NCI-H187 (cell line): ENCODE measurements at regions not wholly inside any gene's neighbourhood (a gene's known extent, or its start where the extent isn't known, plus 50 kb on each side); places are given as distances from the start of the nearest gene placed in this dataset.

Source experiments
- DNase-seq, 2 experiments: peaks; one replicate each; lab custom pipeline; 2025; lab: John Stamatoyannopoulos, UW

DNA sequence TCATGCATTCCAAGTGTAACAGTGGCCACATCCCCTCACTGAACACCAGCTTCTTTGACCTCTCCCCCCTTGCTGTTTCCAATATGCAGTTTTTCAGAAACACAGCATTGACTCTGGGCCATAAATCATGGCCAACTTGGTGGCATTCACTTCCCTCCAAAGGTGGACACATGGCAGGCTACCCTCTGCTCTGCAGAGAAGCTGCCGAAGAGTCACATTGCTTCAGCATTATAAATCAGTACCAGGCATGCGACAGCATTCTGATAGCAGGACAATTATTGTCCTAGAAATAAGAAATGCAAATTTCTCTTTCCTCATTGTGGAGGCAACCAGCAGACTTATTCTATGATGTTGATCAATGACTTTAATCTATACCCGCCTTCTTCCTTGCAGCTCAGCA, 475.4 kb upstream of the GHITM start:
- DNase-seq = no peak

DNA sequence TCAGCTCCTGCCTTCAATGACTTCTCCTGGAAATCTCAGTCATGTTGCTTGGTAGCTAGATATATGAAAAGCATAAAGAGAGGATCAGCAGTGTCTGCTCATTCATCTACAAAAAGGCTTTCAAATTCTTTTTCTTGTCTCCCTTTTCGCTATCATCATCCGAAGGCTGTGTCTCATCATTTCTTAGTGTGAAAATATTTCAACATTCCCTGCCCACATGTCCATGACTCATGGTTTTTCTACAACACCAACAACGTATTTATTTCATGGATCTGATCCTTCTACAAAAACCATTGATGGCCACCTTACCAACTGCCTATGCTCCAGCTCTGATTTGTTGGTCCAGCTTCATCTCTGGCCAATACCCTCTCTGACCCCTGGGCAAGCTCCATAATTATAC, 472.5 kb upstream of the GHITM start:
- DNase-seq = no peak

DNA sequence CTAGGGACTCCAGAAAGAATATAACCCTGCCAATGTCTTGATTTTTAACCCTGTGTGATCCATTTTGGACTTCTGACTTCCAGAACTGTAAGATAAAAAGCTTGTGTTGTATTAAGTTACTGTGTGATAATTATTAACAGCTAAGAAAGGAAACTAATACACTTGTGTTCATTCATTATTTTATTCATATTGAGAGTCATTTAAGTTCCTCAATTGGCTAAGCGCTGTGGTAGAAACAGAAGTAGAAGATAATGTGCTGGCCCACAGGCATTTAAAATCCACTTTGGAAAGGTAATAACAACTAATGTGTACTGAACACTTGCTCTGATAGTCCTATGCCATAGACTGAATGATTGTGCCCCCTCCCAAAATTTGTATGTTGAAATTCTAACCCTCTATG, 471.7 kb upstream of the GHITM start:
- no peak for DNase-seq

DNA sequence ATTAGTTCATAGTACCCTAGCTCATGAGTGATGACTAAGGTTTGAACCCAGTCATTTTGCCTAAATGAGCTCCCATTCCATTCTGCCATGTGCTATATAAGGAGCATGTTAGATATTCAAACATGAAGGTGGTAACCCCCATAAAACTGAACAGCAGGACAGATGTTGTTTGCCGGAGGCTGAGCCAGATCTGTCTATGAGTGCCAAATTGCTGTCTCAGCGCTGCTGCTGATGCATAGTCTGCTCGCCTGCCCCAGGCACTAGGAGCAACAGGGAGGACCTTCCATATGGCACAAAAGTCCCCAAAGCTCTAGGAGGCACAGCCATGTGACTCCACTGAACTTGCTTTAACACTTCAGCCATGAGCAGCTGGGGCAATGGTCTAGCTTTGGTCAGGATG, 466.0 kb upstream of the GHITM start:
- DNase-seq = no peak

GRCh38 chr10:83677795-83678194, 461.5 kb upstream of the GHITM start:
- DNase-seq = no peak

DNA sequence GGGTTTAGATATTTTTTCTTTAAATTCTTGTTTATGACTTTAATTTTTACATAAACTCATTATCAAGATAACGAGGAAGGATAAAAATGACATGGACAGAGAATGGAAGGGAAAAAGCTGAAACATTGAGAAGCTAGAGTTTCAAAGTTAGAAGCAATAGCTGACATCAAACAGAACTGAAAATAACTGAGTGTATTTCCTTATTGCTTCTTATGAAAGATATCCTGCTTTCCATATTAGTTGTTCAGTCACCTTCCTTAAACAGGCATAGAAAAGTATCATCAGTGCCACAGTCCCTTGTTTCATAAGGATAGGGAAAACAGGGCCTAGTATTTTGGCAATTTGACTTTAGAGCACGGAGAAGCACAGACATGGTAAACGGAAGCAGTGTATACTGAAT, 460.5 kb upstream of the GHITM start:
- no peak for DNase-seq

- DNase-seq = no peak
These were observed 458.8 kb upstream of the GHITM start for GRCh38 chr10:83680470-83680891.

DNA sequence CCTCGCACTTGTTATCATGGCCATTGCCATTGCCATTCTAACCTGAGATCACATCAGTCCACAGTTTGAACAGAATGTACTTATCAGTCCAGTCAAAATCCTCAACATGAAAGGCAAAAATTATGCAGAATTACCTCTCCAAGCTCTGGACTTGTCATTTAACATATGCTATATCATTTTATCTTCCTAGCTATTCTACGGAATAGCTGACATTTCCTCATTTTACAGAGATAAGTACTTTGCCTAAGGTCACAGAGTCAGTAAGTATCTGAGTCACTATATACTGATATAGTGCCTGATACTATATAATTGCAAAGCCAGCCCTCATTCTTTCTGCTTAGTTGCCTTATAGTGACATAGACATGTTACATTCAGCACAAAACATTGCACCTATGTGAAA, 456.9 kb upstream of the GHITM start:
- no peak for DNase-seq

DNA sequence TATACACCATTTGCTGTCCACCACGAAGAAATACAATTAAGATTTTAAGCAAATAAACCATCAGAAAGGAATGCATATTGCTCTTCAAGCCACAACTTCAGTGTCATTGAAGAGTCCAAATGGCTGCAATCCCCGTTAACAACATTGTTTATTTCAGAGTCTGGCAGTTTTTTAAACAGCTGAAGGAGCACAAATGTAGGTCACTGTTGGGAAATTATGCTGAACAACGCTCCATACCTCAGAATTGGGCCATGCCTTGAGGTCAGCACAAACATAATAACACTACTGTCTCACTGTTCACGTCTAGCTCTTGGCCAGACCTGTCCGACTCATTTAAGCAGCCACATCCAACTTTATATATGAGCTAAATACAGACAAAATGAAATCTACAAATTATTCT, 453.9 kb upstream of the GHITM start:
- DNase-seq = no peak

DNA sequence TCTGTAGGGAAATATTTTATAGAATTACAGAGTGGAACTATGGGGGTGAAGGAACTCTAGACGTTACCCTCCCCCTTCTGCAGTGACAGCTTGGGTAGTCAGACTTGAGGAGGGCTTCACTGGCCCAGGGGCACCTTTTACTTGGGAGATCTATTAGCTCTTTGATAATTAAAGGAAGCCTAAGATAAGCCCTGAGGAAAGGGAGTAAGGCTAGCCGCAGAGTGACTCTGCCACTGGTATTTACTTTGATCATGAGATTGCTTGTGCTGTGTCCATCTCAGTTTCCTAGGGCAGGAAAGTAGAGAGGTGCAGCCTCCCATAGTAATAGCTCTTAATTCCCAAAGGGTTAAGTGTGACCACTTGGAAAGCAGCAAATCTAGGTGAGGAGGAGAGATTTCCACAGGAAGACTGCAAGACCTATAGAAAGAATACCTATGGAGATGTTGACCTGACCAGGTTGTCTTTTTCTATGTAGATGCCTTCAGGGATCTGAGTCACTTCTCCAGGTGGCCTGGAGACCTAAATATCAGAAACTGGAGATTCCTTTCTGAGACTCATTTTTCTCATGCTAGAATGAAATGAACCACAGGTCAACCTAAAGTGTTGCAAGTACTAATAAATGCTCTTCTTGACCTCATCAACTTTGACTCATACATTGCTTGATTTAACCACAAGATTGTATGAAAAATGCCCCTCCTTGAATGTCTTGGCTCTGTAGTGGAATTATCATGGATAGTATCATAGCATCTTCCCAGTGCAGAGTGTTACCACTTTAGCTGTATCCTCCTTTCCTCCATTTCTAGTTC, 447.3 kb upstream of the GHITM start:
- no peak for DNase-seq

DNA sequence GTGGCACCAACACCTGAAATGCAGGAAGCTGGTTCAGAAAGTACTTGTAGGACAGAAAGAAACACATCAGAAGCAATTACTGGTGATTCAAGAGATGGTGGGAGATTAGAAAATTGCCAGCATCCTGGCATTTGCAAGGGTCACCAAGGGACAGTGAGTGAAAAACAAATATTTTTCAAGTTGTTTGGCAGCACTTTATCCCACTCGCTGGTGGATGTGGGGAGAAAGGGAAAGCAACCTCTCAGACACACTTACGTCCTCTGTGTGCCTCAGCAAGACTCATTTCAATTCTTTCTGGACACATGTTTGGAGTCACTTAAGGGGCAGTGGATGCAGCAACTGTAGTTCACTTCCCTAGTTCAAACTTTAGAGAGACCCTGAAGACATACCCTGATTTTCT, 440.4 kb upstream of the GHITM start:
- DNase-seq = no peak

- DNase-seq = no peak
These were observed 437.5 kb upstream of the GHITM start for GRCh38 chr10:83701799-83702198.

DNA sequence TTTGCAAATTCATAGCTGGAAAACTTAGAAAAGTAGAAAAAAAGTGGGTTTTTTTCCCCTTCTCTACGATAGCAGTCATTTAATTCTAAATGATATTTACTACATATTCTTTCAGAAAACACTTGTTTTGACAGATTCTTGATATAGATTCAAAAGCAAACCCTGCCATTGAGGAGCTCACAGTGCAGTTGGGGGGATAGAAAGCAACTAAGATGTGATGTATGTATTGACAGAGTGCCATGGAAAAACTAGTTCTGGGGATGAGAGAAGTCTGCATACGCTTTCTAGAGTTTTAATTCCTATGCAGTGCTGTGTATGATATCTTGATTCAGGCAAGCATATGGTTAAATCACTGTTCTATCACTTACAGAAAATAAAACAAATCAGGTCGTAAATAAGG, 436.6 kb upstream of the GHITM start:
- DNase-seq = no peak

GRCh38 chr10:83706120-83706519, 433.2 kb upstream of the GHITM start:
- DNase-seq = no peak

GRCh38 chr10:83706952-83707582, 432.2 kb upstream of the GHITM start:
- no peak for DNase-seq

- DNase-seq = no peak
These were observed 425.9 kb upstream of the GHITM start for GRCh38 chr10:83713423-83713822.

DNA sequence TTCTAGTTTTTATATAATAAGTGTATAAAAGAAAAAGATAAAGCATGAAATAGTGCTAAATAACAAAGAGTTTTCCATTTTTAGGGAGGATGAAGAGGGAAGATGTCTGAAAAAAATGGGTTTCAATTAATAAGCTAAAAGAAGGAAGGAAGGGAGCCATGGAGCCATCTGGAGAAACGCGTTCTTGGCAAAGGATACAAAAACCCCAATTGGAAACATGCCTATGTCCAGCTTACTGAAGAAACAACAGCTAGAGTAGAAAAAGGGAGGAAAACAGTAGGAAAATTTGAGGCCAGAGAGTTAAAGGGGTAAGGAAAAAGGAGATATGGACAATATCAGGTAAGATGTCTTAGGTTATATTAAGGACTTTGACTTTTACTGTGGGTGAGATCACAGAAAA, 416.2 kb upstream of the GHITM start:
- DNase-seq = no peak

DNA sequence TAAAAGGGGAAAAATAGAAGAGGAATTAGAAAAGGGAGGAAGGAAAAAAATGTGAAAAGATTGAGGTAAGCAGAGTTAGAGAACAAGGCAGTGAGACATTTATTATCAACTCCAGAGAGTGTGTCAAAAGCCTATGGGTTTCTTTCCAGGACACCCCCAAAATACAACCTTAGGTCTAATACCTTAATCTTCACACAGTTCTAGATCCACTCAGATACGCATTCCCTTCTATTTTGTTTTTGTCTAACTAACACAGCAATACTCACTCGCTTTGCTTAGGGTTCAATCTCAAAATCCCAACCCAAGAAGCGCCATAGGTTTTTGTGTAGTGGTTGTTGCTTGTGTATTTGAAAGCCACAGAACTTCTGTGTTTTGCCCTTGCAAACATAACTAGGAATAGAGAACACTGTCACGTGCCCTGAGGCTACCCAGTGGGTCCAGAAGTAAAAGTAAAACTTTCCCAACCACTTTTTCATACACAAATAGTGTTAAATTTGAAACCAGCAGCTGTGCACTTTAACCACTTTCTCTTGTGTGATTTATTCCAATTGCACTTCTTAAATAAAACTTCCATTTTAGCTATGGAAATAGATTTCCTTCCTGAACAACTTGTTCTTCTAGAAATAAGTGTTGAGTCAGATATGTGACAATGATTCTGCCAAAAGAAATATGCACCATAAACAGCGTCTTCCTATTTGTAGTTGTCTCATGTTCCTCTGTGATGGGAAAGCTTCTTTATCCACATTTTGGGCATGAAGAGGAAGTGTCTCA, 414.7 kb upstream of the GHITM start:
- no peak for DNase-seq

DNA sequence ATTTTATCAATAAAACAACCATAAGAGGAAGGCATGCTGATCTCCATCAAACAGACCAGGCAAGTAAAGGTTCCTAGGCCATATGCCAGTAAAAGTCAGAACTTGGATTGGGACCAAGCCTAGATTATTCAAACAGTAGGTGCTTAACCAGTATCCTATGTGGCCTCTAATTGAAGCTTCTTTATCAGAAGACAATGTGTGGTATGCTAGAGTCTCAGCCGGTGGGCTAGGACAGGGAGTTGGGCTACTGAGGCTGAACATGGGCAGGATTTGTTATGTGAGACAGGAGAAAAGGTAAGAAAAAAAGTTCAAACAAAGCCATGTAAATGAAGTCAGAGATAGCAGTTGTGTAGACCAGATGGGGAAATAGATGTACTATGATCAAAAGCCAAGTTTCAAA, 413.7 kb upstream of the GHITM start:
- DNase-seq = no peak

DNA sequence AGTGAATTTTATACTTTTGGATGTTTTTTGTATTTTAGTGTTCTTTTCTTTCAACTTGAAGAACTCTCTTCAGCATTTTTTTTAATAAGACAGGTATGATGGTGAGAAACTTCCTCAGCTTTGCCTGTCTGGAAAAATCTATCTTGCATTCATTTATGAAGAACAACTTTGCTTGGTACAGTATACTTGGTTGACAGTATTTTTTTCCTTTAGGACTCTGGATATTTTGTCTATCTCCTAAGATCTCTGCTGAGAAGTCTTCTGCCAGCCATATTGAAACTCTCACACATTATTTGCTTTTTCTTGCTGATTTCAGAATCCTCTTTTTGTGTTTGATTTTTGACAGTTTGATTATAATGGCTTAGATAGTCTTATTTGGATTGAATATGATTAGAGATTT, 405.0 kb upstream of the GHITM start:
- no peak for DNase-seq

GRCh38 chr10:83736008-83736407, 403.3 kb upstream of the GHITM start:
- DNase-seq = no peak

DNA sequence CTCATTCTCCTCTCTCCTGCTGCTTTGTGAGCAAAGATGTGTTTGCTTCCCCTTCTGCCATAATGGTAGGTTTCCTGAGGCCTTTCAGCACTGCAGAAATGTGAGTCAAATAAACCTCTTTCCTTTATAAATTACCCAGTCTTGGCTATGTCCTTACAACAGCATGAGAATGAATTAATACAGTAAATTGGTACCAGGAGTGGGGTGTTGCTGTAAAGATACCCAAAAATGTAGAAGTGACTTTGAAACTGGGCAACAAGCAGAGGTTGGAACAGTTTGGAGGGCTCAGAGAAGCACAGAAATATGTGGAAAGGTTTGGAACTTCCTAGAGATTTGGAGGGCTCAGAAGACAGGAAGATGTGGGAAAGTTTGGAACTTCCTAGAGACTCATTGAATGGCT, 388.7 kb upstream of the GHITM start:
- no peak for DNase-seq

DNA sequence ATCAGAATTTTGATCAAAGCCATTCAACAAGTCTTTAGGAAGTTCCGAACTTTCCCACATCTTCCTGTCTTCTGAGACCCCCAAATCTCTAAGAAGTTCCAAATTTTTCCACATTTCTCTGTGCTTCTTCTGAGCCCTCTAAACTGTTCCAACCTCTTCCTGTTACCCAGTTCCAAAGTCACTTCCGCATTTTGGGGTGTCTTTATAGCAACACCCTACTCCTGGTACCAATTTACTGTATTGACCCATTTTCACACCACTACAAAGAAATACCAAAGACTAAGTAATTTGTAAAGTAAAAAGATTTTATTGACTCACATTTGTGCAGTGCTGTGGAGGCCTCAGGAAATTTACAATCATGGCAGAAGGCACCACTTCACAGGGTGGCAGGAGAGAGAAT, 385.8 kb upstream of the GHITM start:
- no peak for DNase-seq
